Caco-2 (cell line): ENCODE measurements at regions not wholly inside any gene's neighbourhood (a gene's known extent, or its start where the extent isn't known, plus 50 kb on each side); places are given as distances from the start of the nearest gene placed in this dataset.

Experiments
- BruUV-seq: library from RNA; stranded (reverse); fragments of 400-500 nt; replicated peaks from 2 replicates; lab custom pipeline; 2021; lab: Mats Ljungman, UMichigan
- CTCF ChIA-PET: fragments of 300-600 bp; sonication (Branson Sonifier 250); formaldehyde crosslinking; loops from one replicate; lab custom pipeline; 2022; ENCODE audit warnings: antibody characterized with exemption; lab: Charles Lee
- POLR2A ChIA-PET: fragments of 300-600 bp; sonication (Branson Sonifier 250); formaldehyde crosslinking; loops from one replicate; lab custom pipeline; 2022; ENCODE audit warnings: antibody characterized with exemption; lab: Charles Lee
- DNase-seq, 2 experiments: peaks; one replicate each; pipeline versions ENCODE4 v3.0.0 to v3.0.0-alpha.2; 2020 to 2022
- H3K27me3 ChIP-seq: replicated peaks from 2 replicates; pipeline ENCODE4 v1.6.0; 2011; ENCODE audit warnings: low read length; ENCODE audit not compliant: control insufficient read depth, insufficient read depth
- H3K36me3 ChIP-seq: 2 replicates; pipeline ENCODE4 v1.5.1; 2011; ENCODE audit warnings: low read length; ENCODE audit not compliant: control insufficient read depth, insufficient read depth
- H3K4me1 ChIP-seq: fragments of 250-450 bp; sonication (Bioruptor Pico); 2 replicates; pipeline ENCODE4 v1.5.1; 2020; ENCODE audit warnings: mild to moderate bottlenecking
- H3K4me3 ChIP-seq: 2 replicates; pipeline ENCODE4 v1.5.1; 2011; ENCODE audit warnings: low read depth, mild to moderate bottlenecking, control low read depth, low read length
- H3K9me3 ChIP-seq: fragments of 250-450 bp; sonication (Bioruptor Pico); 2 replicates; pipeline ENCODE4 v1.5.1; 2020; ENCODE audit warnings: mild to moderate bottlenecking, moderate library complexity
- H3K27ac Mint-ChIP-seq: one replicate; pipeline ENCODE4 v1.8.0; 2022; ENCODE audit warnings: mixed read lengths; ENCODE audit not compliant: unreplicated experiment
- H3K27me3 Mint-ChIP-seq: one replicate; pipeline ENCODE4 v1.8.0; 2022; ENCODE audit warnings: mixed read lengths; ENCODE audit not compliant: insufficient read depth, unreplicated experiment
- H3K36me3 Mint-ChIP-seq: one replicate; pipeline ENCODE4 v1.8.0; 2022; ENCODE audit warnings: mild to moderate bottlenecking, mixed read lengths; ENCODE audit not compliant: insufficient read depth, unreplicated experiment
- H3K4me1 Mint-ChIP-seq: one replicate; pipeline ENCODE4 v1.8.0; 2022; ENCODE audit warnings: low read depth, mixed read lengths; ENCODE audit not compliant: unreplicated experiment
- H3K4me3 Mint-ChIP-seq: one replicate; pipeline ENCODE4 v1.8.0; 2022; ENCODE audit warnings: mild to moderate bottlenecking, moderate library complexity, mixed read lengths; ENCODE audit not compliant: unreplicated experiment
- H3K9me3 Mint-ChIP-seq: one replicate; pipeline ENCODE4 v1.8.0; 2022; ENCODE audit warnings: mixed read lengths; ENCODE audit not compliant: unreplicated experiment
- intact Hi-C: fragments of 100-400 bp; cut with micrococcal nuclease; formaldehyde crosslinking; loops from one replicate; pipeline ENCODE4 v1.10.0; 2022; ENCODE audit not compliant: unreplicated experiment
- TF ChIP-seq, protein P1 (sequence below), 2 experiments: fragments of 200-600 bp in 1 of 2; IDR thresholded peaks; 1 replicate in 1 of 2; 2 replicates in 1 of 2; pipeline versions ENCODE4 v1.5.1 to v1.8.0; 2011 to 2022; ENCODE audit warnings: antibody characterized with exemption in 1 of 2, control low read depth in 1 of 2, inconsistent platforms in 1 of 2, low read depth in 1 of 2, low read length in 1 of 2, mild to moderate bottlenecking in 1 of 2, moderate library complexity in 1 of 2; ENCODE audit not compliant: insufficient read depth in 1 of 2, severe bottlenecking in 1 of 2, unreplicated experiment in 1 of 2

DNA sequence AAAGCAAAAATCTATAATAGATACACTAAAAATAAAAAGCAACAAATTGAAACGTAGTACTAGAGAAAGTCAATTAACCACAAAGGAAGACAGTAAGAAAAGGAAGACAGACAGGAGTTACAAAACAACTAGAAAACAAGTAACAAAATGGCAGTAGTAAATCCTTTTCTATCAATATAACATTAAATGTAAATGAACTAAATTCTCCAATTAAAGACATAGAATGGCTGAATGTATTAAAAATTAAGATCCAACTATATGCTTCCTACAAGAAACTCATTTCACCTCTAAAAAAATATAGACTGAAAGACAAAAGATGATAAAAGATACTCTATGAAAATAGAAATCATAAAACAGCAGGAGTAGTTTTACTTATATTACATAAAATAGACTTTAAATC is 79.1 kb downstream of the CTH start:
- POLR2A ChIA-PET = no interaction called here

DNA sequence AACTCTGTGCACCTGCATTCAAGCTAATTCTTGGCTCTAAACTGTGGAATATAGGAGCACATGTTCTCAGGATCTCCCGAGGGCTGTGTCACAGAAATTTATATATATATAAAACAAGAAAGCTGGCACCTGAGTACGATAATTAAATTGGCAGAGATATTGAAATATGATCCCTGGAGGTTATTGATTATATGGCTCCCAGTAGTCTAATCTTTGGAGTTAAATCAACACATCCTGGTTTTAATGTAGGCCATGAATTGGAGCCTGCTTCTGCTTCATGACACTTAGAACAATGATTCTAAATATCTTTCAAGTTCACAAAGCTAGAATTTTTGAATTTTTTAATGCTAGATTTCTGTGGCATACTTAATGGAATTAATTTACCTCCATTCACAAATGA is 84.3 kb downstream of the CTH start:
- ChIA-PET CTCF (no interaction called here), POLR2A (no interaction called here)
- H3K4me1 ChIP-seq = no peaks in the 10 kb centered on the region
- Mint-ChIP-seq H3K36me3 (no peaks in the 10 kb centered on the region), H3K4me3 (no peak overlapping the region), H3K4me1 (no peaks in the 10 kb centered on the region), H3K27ac (no peak overlapping the region), H3K9me3 (no peaks in the 10 kb centered on the region), H3K27me3 (no peaks in the 10 kb centered on the region)
- intact Hi-C loops = no loop called here
- no peaks in the 10 kb centered on the region for H3K27me3 ChIP-seq
- TF ChIP-seq, protein P1, sequence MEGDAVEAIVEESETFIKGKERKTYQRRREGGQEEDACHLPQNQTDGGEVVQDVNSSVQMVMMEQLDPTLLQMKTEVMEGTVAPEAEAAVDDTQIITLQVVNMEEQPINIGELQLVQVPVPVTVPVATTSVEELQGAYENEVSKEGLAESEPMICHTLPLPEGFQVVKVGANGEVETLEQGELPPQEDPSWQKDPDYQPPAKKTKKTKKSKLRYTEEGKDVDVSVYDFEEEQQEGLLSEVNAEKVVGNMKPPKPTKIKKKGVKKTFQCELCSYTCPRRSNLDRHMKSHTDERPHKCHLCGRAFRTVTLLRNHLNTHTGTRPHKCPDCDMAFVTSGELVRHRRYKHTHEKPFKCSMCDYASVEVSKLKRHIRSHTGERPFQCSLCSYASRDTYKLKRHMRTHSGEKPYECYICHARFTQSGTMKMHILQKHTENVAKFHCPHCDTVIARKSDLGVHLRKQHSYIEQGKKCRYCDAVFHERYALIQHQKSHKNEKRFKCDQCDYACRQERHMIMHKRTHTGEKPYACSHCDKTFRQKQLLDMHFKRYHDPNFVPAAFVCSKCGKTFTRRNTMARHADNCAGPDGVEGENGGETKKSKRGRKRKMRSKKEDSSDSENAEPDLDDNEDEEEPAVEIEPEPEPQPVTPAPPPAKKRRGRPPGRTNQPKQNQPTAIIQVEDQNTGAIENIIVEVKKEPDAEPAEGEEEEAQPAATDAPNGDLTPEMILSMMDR (IDR thresholded peaks at IDR 0.05; ENCODE audit: insufficient read depth in 1 of 2, low read depth in 1 of 2, low read length in 1 of 2, severe bottlenecking in 1 of 2, unreplicated experiment in 1 of 2) = no peak
- BruUV-seq = no TSS peak
- no peaks in the 10 kb centered on the region for H3K9me3 ChIP-seq
- H3K36me3 ChIP-seq = no peaks in the 10 kb centered on the region
- no peak overlapping the region for H3K4me3 ChIP-seq
- DNase-seq = no peak

More for the DNA sequence above, 79.1 kb downstream of the CTH start:
- CTCF ChIA-PET = no interaction called here
- H3K4me1 ChIP-seq = no peaks in the 10 kb centered on the region
- BruUV-seq = no TSS peak
- Mint-ChIP-seq H3K27ac (no peak overlapping the region), H3K9me3 (no peaks in the 10 kb centered on the region), H3K27me3 (no peaks in the 10 kb centered on the region), H3K36me3 (no peaks in the 10 kb centered on the region), H3K4me1 (no peaks in the 10 kb centered on the region), H3K4me3 (no peak overlapping the region)
- intact Hi-C loops = no loop called here
- no peak overlapping the region for H3K4me3 ChIP-seq
- no peaks in the 10 kb centered on the region for H3K36me3 ChIP-seq
- H3K27me3 ChIP-seq = no peaks in the 10 kb centered on the region
- H3K9me3 ChIP-seq = no peaks in the 10 kb centered on the region
- TF ChIP-seq, protein P1 (IDR thresholded peaks at IDR 0.05; ENCODE audit: insufficient read depth in 1 of 2, low read depth in 1 of 2, low read length in 1 of 2, severe bottlenecking in 1 of 2, unreplicated experiment in 1 of 2) = no peak
- no peak for DNase-seq

DNA sequence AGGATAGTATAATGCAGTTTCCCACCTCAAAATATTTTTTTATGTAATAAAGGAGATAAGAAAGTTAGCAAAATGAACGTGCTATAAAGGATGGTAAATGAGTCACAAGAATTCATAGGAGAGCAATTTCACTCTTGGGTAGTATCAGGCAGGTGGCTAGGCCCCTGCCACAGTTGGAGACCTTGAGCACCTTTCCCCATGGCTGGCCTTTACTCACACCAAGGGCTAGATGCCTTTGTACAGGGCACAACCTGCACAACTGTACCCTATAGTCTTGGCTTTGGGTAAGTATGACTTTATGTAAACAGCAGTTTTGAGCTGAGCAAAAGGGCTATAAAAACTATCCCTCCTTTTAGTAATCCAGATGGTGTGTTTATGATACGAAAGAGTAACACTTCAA is 85.1 kb downstream of the CTH start:
- BruUV-seq = no TSS peak
- ChIA-PET POLR2A (no interaction called here), CTCF (no interaction called here)
- TF ChIP-seq, protein P1 (IDR thresholded peaks at IDR 0.05; ENCODE audit: insufficient read depth in 1 of 2, low read depth in 1 of 2, low read length in 1 of 2, severe bottlenecking in 1 of 2, unreplicated experiment in 1 of 2) = no peak
- Histone ChIP-seq H3K27me3 (no peaks in the 10 kb centered on the region), H3K9me3 (no peaks in the 10 kb centered on the region), H3K4me3 (no peak overlapping the region), H3K36me3 (no peaks in the 10 kb centered on the region), H3K4me1 (no peaks in the 10 kb centered on the region)
- no peak overlapping the region for H3K27ac Mint-ChIP-seq
- H3K9me3 Mint-ChIP-seq = no peaks in the 10 kb centered on the region
- no peaks in the 10 kb centered on the region for H3K27me3 Mint-ChIP-seq
- DNase-seq = no peak
- H3K4me1 Mint-ChIP-seq = no peaks in the 10 kb centered on the region
- intact Hi-C loops = no loop called here
- H3K36me3 Mint-ChIP-seq = no peaks in the 10 kb centered on the region
- no peak overlapping the region for H3K4me3 Mint-ChIP-seq
